Cardiac muscle cell (in vitro differentiated cells and primary cell): ENCODE measurements at regions not wholly inside any gene's neighbourhood (a gene's known extent, or its start where the extent isn't known, plus 50 kb on each side); places are given as distances from the start of the nearest gene placed in this dataset.
A peak's percentile ranks its signal among the peaks of the same experiment; 100 is the strongest.

ENCODE experiments used
- DNase-seq, 2 donors: peaks; one replicate each; pipeline versions ENCODE4 v3.0.0 to v3.0.0-alpha.2; 2010 to 2017; ENCODE audit warnings: low read depth in 1 of 2, low spot score in 1 of 2
- H3K27ac ChIP-seq: fragments of 200-600 bp; sonication (generic); 2 replicates; pipeline ENCODE4 v1.5.1; 2016
- H3K27me3 ChIP-seq: fragments of 200-600 bp; sonication (generic); 2 replicates; pipeline ENCODE4 v1.6.0; 2016; ENCODE audit warnings: control low read depth
- H3K36me3 ChIP-seq: fragments of 200-600 bp; sonication (generic); 2 replicates; pipeline ENCODE4 v1.5.1; 2016; ENCODE audit warnings: control low read depth
- H3K4me1 ChIP-seq: fragments of 200-600 bp; sonication (generic); 2 replicates; pipeline ENCODE4 v1.8.1; 2017; ENCODE audit warnings: low read depth, mild to moderate bottlenecking, mixed run types
- H3K4me3 ChIP-seq: fragments of 200-600 bp; sonication (generic); 2 replicates; pipeline ENCODE4 v1.5.1; 2016; ENCODE audit warnings: mild to moderate bottlenecking
- H3K9me3 ChIP-seq: fragments of 200-600 bp; sonication (generic); 2 replicates; pipeline ENCODE4 v1.5.1; 2017; ENCODE audit warnings: low read depth, mild to moderate bottlenecking, control low read depth
- TF ChIP-seq, protein P1 (sequence below): IDR thresholded peaks from 2 replicates; pipeline ENCODE4 v1.5.1; 2012; ENCODE audit warnings: low read depth, mild to moderate bottlenecking, low read length

DNA sequence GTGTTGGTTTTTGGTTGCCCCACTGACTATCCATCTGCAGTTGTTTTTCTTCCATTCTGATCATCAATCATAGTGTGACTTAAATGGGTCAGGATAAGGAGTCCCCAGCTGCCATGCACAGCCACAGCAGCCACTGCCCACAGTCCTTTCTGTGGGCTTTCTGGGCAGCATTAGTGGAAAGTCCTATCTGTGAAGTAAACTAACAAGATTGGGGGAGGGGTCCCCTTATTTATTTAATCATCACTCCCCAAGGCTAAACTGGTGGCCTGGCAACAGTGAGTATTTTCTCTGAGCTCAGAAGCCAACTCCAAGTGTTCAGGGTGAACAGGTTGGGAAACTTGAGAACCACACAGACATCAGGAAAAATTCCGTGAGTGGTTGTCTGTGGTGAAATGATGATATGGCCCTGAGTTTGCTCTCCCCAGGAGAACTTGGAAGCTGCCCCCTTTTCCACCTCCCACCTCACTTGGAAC lies 145.0 kb downstream of the CCDC34 start:
- H3K36me3 ChIP-seq, result no peaks in the 10 kb centered on the region
- no peak overlapping the region for H3K4me3 ChIP-seq
- H3K4me1 ChIP-seq, result peaks cover 34% of the 10 kb centered on the region
- no peaks in the 10 kb centered on the region for H3K27me3 ChIP-seq
- peak in 1 of 2 donors; percentile 72 for DNase-seq
- TF ChIP-seq, protein P1, sequence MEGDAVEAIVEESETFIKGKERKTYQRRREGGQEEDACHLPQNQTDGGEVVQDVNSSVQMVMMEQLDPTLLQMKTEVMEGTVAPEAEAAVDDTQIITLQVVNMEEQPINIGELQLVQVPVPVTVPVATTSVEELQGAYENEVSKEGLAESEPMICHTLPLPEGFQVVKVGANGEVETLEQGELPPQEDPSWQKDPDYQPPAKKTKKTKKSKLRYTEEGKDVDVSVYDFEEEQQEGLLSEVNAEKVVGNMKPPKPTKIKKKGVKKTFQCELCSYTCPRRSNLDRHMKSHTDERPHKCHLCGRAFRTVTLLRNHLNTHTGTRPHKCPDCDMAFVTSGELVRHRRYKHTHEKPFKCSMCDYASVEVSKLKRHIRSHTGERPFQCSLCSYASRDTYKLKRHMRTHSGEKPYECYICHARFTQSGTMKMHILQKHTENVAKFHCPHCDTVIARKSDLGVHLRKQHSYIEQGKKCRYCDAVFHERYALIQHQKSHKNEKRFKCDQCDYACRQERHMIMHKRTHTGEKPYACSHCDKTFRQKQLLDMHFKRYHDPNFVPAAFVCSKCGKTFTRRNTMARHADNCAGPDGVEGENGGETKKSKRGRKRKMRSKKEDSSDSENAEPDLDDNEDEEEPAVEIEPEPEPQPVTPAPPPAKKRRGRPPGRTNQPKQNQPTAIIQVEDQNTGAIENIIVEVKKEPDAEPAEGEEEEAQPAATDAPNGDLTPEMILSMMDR, result no peak
- H3K9me3 ChIP-seq, result no peaks in the 10 kb centered on the region
- H3K27ac ChIP-seq, result no peak overlapping the region

DNA sequence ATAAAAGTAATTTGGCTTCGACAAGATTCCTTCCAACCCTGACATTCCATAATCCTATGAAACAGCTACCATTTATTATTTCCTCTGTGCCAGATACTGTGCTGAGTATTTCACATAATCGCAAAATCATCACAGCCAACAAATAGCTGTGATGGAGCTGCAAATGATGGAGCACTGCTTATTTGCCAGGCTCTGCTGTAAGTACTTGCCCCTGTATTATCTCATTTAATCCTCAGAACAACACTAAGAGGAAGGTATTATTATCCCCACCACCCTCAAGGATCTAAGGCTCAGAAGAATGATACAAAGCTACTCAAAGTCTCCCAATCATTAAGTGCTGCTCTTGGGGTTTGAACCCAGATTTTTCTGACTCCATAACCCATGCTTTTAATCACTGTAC lies 145.5 kb downstream of the CCDC34 start:
- no peak overlapping the region for H3K27ac ChIP-seq
- H3K36me3 ChIP-seq, result no peaks in the 10 kb centered on the region
- TF ChIP-seq, protein P1, result no peak
- H3K27me3 ChIP-seq, result no peaks in the 10 kb centered on the region
- no peak for DNase-seq
- no peaks in the 10 kb centered on the region for H3K9me3 ChIP-seq
- H3K4me1 ChIP-seq, result peaks cover 36% of the 10 kb centered on the region
- no peak overlapping the region for H3K4me3 ChIP-seq

DNA sequence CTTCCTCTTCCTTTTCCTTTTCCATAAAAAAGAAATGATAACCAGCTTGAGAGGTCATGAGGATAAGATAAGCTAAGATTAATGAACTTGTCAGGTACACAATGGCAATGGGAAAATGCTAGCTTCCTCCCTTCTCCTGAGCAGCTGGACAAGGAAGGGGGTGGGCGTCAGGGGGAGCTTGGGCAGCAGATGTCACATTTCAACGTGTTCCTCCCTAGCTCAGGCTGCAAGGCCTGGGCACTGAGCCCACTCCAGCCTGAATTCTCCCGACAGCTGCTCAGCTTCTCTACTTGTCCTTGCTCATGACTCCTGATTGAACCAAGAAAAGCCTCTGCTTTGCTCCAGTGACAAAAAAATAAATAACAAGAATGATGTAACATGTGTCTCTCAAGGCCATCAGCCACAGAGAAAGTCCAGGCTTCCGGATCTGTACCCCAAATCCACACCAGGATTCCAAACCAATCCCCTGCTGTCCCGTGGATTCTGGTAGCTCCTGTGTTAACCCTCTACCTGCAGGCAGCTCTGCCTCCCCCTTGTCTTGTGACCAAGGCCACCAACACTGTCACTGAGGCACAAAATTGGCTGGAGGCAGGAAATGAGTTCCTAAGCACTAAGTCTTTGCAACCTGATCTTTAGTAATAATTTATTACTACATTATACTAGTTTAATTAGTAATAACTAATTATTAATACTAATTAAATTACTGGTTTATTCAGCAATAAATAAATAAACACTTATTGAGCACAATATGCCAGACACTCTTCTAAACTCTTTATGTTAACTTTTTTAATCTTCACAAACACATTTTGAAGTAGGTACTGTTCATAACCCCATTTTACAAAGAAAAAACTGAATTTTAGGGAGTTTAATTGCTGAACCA lies 146.5 kb downstream of the CCDC34 start:
- no peaks in the 10 kb centered on the region for H3K27me3 ChIP-seq
- H3K36me3 ChIP-seq, result no peaks in the 10 kb centered on the region
- H3K4me1 ChIP-seq, result peaks cover 36% of the 10 kb centered on the region
- no peaks in the 10 kb centered on the region for H3K9me3 ChIP-seq
- TF ChIP-seq, protein P1, result no peak
- peak; percentile 37 to 85 for DNase-seq
- H3K4me3 ChIP-seq, result no peak overlapping the region
- H3K27ac ChIP-seq, result peak overlapping the region; percentile 50

GRCh38 chr11:27215471-27216269 lies 147.3 kb downstream of the CCDC34 start:
- no peaks in the 10 kb centered on the region for H3K27me3 ChIP-seq
- no peak for DNase-seq
- H3K4me3 ChIP-seq, result no peak overlapping the region
- H3K36me3 ChIP-seq, result no peaks in the 10 kb centered on the region
- peaks cover 36% of the 10 kb centered on the region for H3K4me1 ChIP-seq
- H3K27ac ChIP-seq, result peak overlapping the region; percentile 50
- H3K9me3 ChIP-seq, result no peaks in the 10 kb centered on the region
- TF ChIP-seq, protein P1, result no peak

DNA sequence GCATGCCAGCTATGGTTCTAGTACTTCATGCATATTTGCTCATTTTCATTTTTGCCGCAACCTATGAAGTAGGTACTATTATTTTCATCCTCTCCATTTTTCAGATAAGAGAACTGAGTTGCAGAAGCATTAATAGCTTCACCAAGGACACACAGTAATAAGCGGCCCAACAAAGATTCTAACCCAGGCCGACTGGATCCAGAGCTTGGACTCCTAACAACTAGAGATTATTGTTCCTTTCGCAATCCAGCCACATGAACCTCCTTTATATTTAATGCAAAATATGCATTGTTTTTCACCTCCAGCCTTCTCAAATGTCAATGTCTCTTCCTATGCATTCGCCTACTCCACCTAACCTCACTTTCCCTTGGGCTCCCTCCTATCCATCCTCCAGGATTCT lies 148.3 kb downstream of the CCDC34 start:
- Histone ChIP-seq H3K9me3 (no peaks in the 10 kb centered on the region), H3K4me3 (no peak overlapping the region), H3K27ac (no peak overlapping the region), H3K36me3 (no peaks in the 10 kb centered on the region), H3K4me1 (peaks cover 40% of the 10 kb centered on the region), H3K27me3 (no peaks in the 10 kb centered on the region)
- TF ChIP-seq, protein P1, result no peak
- peak in 1 of 2 donors; percentile 21 for DNase-seq
